ENCODE measurements at regions not wholly inside any gene's neighbourhood (a gene's known extent, or its start where the extent isn't known, plus 50 kb on each side); places are given as distances from the start of the nearest gene placed in this dataset.

DNA sequence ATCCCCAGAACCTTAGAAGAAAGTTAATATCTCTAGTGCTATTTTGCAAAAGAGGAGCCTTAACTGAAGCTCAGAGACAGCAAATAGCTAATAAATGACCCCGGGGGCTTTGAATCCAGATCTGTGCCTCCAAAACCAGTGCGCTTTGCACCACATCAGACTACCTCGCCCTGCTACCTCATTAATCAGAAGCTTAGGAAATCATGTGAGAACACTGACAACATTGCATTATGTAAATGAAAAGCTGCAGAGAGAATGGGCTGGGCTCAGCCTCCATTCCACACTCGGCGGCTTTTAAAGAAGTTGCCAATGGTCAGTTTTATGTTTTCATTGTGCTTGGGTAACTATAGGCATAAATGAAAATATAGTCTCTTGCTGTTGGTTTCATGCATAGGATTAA lies 54.0 kb upstream of the STMND1 start:
- H3K9me3 ChIP-seq (replicated peaks in 1 of 11), result peaks cover 0 to 6% (median 0%) of the 10 kb centered on the region in 11 experiments; a peak in 4 of 22 replicates
- no peak for TF ChIP-seq Cebpa-rat (IDR thresholded peaks at IDR 0.05)
- no peak overlapping the region for H3K4me2 ChIP-seq
- H3K27ac ChIP-seq, result no peak overlapping the region
- H3K4me1 ChIP-seq, result peaks cover 0 to 19% (median 0%) of the 10 kb centered on the region in 10 experiments; a peak in 6 of 20 replicates
- no peaks in the 10 kb centered on the region for H3K36me3 ChIP-seq
- H3K9ac ChIP-seq, result no peak overlapping the region
- no peak overlapping the region for H3K4me3 ChIP-seq
- no peaks in the 10 kb centered on the region for H4K20me1 ChIP-seq
- H3K27me3 ChIP-seq, result no peaks in the 10 kb centered on the region

DNA sequence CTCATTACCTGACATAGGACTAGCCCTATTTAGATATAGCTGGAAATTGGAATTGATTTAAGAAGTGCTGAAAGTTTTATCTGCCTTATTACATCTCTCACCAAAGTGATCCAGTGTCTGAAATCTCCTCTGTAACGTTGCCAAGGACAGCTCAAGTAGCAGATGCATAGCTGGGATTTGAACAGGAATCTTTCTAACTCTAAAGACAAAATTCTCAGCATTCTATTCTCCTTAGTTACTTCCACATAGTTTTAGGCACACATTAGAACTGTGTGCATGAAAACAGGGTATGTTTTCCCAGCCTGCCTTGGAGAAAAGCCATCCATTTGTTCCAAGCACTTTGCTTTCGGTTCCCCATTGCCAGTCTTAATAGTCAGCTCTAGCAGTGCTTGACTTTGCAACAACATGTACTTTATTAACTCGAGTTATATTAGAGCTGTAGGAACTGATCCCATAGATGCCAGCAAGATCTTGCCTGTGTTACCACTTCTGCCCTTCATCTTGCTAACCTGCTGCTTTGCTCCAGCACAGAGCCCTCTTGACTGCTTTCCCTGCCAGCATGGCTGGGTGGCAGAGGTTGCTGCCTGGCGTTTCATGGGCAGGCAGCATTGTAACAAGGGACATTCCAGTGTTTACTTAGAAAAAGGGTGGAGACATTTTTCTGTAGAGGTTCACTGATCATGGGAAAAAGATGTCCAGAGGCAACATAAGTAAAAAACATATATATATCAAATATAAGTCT lies 56.1 kb upstream of the STMND1 start:
- Histone ChIP-seq H3K27me3 (no peaks in the 10 kb centered on the region), H4K20me1 (no peaks in the 10 kb centered on the region), H3K4me2 (peak overlapping the region in 2 of 11 experiments; percentile 1 to 46; a peak in 2 of 22 replicates), H3K36me3 (no peaks in the 10 kb centered on the region), H3K4me3 (no peak overlapping the region), H3K9ac (no peak overlapping the region), H3K27ac (no peak overlapping the region), H3K9me3 (replicated peaks in 1 of 11) (peaks cover 0 to 6% (median 0%) of the 10 kb centered on the region in 11 experiments; a peak in 4 of 22 replicates), H3K4me1 (peaks cover 0 to 30% (median 0%) of the 10 kb centered on the region in 10 experiments; a peak in 6 of 20 replicates)
- TF ChIP-seq Cebpa-rat (IDR thresholded peaks at IDR 0.05), result no peak

DNA sequence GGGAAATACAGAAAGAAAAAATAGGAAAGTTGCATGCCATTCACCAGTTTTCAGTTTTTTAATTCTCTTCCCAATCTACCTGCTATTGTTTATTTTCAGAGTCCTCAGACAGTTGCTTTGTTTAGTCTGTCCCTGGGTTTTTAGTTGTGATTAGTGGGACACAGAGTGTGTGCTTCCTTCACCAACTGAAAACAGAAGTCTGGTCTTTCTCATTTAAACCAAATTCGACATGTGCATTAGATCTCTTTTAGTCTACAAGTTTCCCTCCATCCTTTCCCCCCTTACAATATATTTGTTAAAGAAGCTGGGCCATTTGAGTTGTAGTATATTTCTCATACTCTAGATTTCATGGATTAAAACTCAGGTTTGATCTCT lies 58.7 kb upstream of the STMND1 start:
- TF ChIP-seq Cebpa-rat (IDR thresholded peaks at IDR 0.05), result no peak
- Histone ChIP-seq H3K4me1 (peaks cover 0 to 30% (median 0%) of the 10 kb centered on the region in 10 experiments; a peak in 6 of 20 replicates), H3K27ac (no peak overlapping the region), H3K4me2 (peak overlapping the region in 3 of 11 experiments; percentile 32 to 76 (median 69); a peak in 5 of 22 replicates), H3K9me3 (replicated peaks in 1 of 11) (peaks cover 0 to 6% (median 0%) of the 10 kb centered on the region in 11 experiments; a peak in 4 of 22 replicates), H3K9ac (no peak overlapping the region), H4K20me1 (no peaks in the 10 kb centered on the region), H3K27me3 (no peaks in the 10 kb centered on the region), H3K36me3 (no peaks in the 10 kb centered on the region), H3K4me3 (no peak overlapping the region)

DNA sequence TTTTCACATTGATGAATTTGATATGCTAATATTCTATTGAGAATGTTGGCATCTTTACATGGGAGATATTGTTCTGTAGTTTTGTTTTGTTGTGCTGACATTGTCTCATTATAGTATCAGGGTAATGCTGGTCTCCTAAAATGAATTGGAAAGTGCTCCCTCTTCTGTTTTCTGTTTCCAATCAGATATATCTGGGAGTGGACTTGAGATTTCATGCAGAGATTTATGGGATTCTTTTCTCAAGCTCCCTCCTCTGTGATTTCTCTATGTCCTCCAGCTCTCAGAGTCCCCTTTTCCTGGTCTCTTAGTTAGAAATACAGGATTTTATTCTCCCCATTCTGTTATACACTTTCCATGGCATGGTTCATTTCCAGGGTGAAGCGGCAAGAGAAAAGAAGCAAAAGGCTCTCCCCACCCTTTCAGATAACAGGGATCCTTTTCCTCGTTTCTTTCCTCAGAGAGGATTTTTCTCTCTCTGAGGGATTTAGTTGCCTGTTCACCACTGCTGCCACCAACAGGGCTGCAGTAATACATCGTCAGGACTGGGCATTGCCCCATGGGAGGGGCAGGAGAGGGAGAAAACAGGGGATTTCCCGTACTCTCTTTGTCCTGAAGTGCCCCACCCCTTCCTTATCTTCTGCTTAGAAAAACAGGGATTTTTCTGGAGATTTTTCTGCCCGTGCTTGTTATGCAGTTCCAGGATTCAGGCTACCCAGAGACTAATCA lies 59.3 kb upstream of the STMND1 start:
- Histone ChIP-seq H3K27ac (no peak overlapping the region), H3K36me3 (no peaks in the 10 kb centered on the region), H3K9me3 (replicated peaks in 1 of 11) (peaks cover 0 to 6% (median 0%) of the 10 kb centered on the region in 11 experiments; a peak in 4 of 22 replicates), H3K9ac (no peak overlapping the region), H3K4me2 (peak overlapping the region in 3 of 11 experiments; percentile 32 to 76 (median 69); a peak in 5 of 22 replicates), H4K20me1 (no peaks in the 10 kb centered on the region), H3K4me1 (peaks cover 0 to 30% (median 0%) of the 10 kb centered on the region in 10 experiments; a peak in 6 of 20 replicates), H3K4me3 (no peak overlapping the region), H3K27me3 (no peaks in the 10 kb centered on the region)
- TF ChIP-seq Cebpa-rat (IDR thresholded peaks at IDR 0.05), result no peak

DNA sequence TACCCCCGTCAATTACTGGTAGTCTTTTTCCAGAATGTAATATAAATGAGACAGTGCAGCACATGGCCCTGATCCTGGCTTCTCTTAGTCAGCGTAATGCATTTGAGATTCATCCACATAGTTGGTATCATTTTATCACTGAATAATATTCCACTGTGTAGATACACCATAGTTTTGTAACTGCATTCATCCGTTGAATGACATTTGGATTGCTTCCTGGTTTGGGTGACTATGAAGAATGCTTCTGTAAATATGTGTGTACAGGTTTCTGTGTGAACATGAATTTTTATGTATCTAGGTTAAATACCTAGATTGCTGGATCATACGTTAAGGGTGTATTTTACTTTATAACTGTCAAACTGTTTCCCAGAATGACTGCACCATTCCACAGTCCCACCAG lies 62.6 kb upstream of the STMND1 start:
- H3K4me2 ChIP-seq, result no peak overlapping the region
- H3K27me3 ChIP-seq, result no peaks in the 10 kb centered on the region
- peaks cover 0 to 3% (median 0%) of the 10 kb centered on the region in 11 experiments; a peak in 3 of 22 replicates for H3K9me3 ChIP-seq (replicated peaks in 1 of 11)
- no peak overlapping the region for H3K27ac ChIP-seq
- H3K9ac ChIP-seq, result no peak overlapping the region
- H3K36me3 ChIP-seq, result no peaks in the 10 kb centered on the region
- no peak for TF ChIP-seq Cebpa-rat (IDR thresholded peaks at IDR 0.05)
- no peak overlapping the region for H3K4me3 ChIP-seq
- no peaks in the 10 kb centered on the region for H4K20me1 ChIP-seq
- H3K4me1 ChIP-seq, result peaks cover 0 to 20% (median 0%) of the 10 kb centered on the region in 10 experiments; a peak in 6 of 20 replicates

DNA sequence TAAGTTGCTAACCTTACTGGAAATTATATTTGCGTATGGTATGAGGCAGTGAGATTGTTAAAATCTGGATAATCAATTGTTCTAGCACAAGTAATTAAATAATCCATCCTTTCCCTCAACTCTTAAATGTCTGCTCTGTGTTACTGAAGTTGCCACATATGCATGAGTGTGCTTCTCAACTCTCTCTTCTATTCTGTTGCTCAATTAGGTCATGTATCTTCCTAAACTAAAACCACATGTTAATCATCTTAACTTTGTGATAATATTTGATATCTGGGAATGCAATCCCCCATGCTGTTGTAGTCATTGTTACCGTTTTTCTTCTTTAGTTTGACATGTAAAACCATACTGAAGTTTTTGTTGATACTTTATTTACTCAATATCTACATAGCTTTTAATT lies 63.5 kb upstream of the STMND1 start:
- Histone ChIP-seq H3K36me3 (no peaks in the 10 kb centered on the region), H3K9ac (no peak overlapping the region), H3K4me1 (peaks cover 0 to 17% (median 0%) of the 10 kb centered on the region in 10 experiments; a peak in 6 of 20 replicates), H4K20me1 (no peaks in the 10 kb centered on the region), H3K27me3 (no peaks in the 10 kb centered on the region), H3K4me2 (no peak overlapping the region), H3K27ac (no peak overlapping the region), H3K9me3 (replicated peaks in 1 of 11) (no peaks in the 10 kb centered on the region), H3K4me3 (no peak overlapping the region)
- TF ChIP-seq Cebpa-rat (IDR thresholded peaks at IDR 0.05), result no peak

DNA sequence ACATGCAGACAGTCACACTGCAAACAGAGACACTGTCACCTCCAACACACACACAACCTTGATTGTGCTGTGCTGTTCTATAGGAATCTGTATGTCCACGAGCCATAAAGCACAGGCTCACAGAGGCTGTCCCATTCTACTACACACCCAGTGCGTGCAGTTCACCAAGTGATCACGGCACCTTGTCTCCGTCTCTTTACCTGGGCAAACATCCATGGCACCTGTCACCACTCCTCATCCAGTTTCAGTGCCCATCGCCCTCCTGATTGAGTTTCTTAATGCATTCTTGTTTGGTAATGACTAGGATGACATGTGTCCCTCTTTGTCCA lies 65.8 kb upstream of the STMND1 start:
- no peak overlapping the region for H3K4me2 ChIP-seq

DNA sequence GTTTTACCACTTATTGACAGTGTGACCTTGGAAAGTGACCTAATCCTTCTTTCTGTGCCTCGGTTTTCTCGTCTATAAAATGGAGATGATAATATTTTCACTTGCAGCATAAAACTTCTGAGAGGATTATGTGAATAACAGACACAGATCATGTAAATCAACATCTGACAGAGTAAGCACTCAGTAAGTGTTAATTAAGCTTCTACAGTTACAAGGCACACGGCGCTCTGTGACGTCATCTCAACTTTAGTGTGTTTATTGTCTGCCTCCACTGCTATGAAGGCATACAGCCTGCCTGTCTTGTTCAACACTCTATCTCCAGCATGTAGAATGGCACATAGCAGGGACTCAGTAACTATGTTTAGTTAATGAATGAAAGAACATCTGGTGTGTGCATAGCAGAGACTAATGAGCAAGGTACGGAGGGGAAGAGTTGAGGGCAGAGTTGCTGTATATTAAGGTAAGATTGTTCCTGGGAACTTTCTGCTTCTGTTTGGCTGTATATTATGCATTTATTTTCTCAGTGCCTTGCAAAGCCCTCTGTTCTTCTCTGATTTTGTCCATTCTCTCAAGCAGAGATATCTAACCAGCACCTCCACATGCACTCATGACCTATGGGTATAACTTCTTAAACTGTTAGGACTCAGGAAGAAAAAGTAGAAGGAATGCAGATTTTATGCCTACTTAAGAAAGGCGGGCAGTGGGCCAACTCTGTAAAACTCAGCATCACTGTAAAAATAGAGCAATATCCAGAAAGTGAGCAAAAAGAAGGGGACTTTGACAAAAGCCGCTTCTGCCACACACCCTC lies 66.4 kb upstream of the STMND1 start:
- H3K9ac ChIP-seq, result no peak overlapping the region
- no peaks in the 10 kb centered on the region for H3K9me3 ChIP-seq (replicated peaks in 1 of 11)
- no peak overlapping the region for H3K27ac ChIP-seq
- H3K4me1 ChIP-seq, result peaks cover 0 to 6% (median 0%) of the 10 kb centered on the region in 10 experiments; a peak in 3 of 20 replicates
- no peaks in the 10 kb centered on the region for H3K27me3 ChIP-seq
- H3K36me3 ChIP-seq, result no peaks in the 10 kb centered on the region
- TF ChIP-seq Cebpa-rat (IDR thresholded peaks at IDR 0.05), result no peak
- no peaks in the 10 kb centered on the region for H4K20me1 ChIP-seq
- no peak overlapping the region for H3K4me2 ChIP-seq
- no peak overlapping the region for H3K4me3 ChIP-seq

More for the DNA sequence above, 65.8 kb upstream of the STMND1 start:
- Histone ChIP-seq H3K27me3 (no peaks in the 10 kb centered on the region), H3K9ac (no peak overlapping the region), H3K36me3 (no peaks in the 10 kb centered on the region), H3K9me3 (replicated peaks in 1 of 11) (no peaks in the 10 kb centered on the region), H4K20me1 (no peaks in the 10 kb centered on the region), H3K4me3 (no peak overlapping the region), H3K4me1 (peaks cover 0 to 6% (median 0%) of the 10 kb centered on the region in 10 experiments; a peak in 3 of 20 replicates), H3K27ac (no peak overlapping the region)
- no peak for TF ChIP-seq Cebpa-rat (IDR thresholded peaks at IDR 0.05)

DNA sequence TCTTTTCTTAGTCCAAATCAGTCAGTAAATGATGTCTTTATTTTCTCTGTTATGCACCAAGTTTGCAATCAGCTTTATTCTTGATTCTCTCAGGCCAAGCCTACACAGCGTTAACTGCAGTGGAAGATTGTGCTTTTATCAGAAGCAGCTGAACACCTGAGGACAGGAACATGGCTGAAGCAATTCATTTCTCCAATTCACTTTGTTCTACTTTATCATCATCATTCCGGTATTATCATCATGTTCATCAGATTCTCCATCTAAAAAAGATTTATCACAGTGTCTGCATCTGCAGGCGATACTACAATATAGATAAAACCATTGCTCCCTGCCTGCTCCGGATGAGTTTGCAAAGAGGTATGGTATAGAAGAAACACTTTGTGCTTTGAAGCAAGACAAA lies 68.1 kb upstream of the STMND1 start:
- Histone ChIP-seq H3K9ac (no peak overlapping the region), H3K36me3 (no peaks in the 10 kb centered on the region), H3K9me3 (replicated peaks in 1 of 11) (0 out of 22 replicates have a peak, but pooled peaks cover 0 to under 1% (median 0%) of the 10 kb centered on the region in 11 experiments), H3K4me3 (no peak overlapping the region), H4K20me1 (no peaks in the 10 kb centered on the region), H3K27ac (no peak overlapping the region), H3K4me1 (peaks cover 0 to 6% (median 0%) of the 10 kb centered on the region in 10 experiments; a peak in 3 of 20 replicates), H3K4me2 (no peak overlapping the region), H3K27me3 (no peaks in the 10 kb centered on the region)
- TF ChIP-seq Cebpa-rat (IDR thresholded peaks at IDR 0.05), result no peak

Measured in BLaER1 treated with 17β-estradiol and CSF1 and Interleukin-3, amounts not matched to agents 10 nM and 100 nM (cell line).